Ascending aorta (tissue), 2 donors: ENCODE measurements at regions not wholly inside any gene's neighbourhood (a gene's known extent, or its start where the extent isn't known, plus 50 kb on each side); places are given as distances from the start of the nearest gene placed in this dataset.

Experiments
- DNase-seq, 2 donors: peaks; one replicate each; pipeline ENCODE4 v3.0.0-alpha.2; 2019; ENCODE audit warnings: low spot score in 2 of 2
- H3K27ac ChIP-seq, 2 donors: fragments of 200-600 bp; sonication (generic); one replicate each; pipeline ENCODE4 v1.5.1; 2016 to 2017; ENCODE audit warnings: mild to moderate bottlenecking in 1 of 2
- H3K27me3 ChIP-seq: fragments of 200-600 bp; sonication (generic); one replicate; pipeline ENCODE4 v1.5.1; 2017
- H3K36me3 ChIP-seq, 2 donors: fragments of 200-600 bp; sonication (generic); one replicate each; pipeline ENCODE4 v1.5.1; 2016
- H3K4me1 ChIP-seq, 2 donors: fragments of 200-600 bp; sonication (generic); one replicate each; pipeline ENCODE4 v1.5.1; 2016 to 2017; ENCODE audit warnings: mild to moderate bottlenecking in 1 of 2
- H3K4me3 ChIP-seq, 2 donors: fragments of 200-600 bp; sonication (generic); one replicate each; pipeline ENCODE4 v1.5.1; 2016 to 2017; ENCODE audit warnings: mild to moderate bottlenecking in 1 of 2
- H3K9me3 ChIP-seq, 2 donors: fragments of 200-600 bp; sonication (generic); one replicate each; pipeline ENCODE4 v1.5.1; 2016
- intact Hi-C: fragments of 100-400 bp; cut with DNase I; formaldehyde crosslinking; loops from one replicate; pipeline ENCODE4 v1.15.1; 2023
- TF ChIP-seq, protein P1 (sequence below), 3 experiments: fragments of 200-600 bp in 2 of 3; fragments of 450-650 bp in 1 of 3; sonication (generic) in 2 of 3; IDR thresholded peaks; one replicate each; pipeline ENCODE4 v1.5.1; 2016 to 2019; ENCODE audit warnings: antibody characterized with exemption in 3 of 3, mild to moderate bottlenecking in 1 of 3, moderate library complexity in 1 of 3

DNA sequence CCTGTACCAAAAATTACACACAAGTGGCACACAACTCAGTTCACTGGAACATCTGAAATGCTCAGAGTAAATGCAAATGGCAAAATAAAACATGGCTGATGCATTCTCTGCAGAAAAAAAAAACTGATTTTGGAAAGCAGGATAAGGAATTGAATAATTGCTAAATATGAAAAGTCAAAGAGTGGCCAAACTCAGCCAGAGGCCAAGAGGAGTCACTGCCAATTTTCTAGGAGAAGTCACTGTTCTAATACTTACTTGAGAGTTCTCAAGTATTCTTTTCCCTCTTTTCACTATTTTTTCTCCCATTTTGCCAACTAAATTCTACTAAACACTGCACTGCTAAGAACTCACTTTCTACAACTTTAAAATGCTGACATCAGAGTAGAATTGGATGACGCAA lies 1018.6 kb downstream of the TUSC7 start:
- intact Hi-C loops, result no loop called here
- Histone ChIP-seq H3K4me1 (no peaks in the 10 kb centered on the region), H3K9me3 (no peaks in the 10 kb centered on the region), H3K27ac (no peak overlapping the region), H3K4me3 (no peak overlapping the region), H3K36me3 (no peaks in the 10 kb centered on the region), H3K27me3 (no peaks in the 10 kb centered on the region)
- TF ChIP-seq, protein P1, sequence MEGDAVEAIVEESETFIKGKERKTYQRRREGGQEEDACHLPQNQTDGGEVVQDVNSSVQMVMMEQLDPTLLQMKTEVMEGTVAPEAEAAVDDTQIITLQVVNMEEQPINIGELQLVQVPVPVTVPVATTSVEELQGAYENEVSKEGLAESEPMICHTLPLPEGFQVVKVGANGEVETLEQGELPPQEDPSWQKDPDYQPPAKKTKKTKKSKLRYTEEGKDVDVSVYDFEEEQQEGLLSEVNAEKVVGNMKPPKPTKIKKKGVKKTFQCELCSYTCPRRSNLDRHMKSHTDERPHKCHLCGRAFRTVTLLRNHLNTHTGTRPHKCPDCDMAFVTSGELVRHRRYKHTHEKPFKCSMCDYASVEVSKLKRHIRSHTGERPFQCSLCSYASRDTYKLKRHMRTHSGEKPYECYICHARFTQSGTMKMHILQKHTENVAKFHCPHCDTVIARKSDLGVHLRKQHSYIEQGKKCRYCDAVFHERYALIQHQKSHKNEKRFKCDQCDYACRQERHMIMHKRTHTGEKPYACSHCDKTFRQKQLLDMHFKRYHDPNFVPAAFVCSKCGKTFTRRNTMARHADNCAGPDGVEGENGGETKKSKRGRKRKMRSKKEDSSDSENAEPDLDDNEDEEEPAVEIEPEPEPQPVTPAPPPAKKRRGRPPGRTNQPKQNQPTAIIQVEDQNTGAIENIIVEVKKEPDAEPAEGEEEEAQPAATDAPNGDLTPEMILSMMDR (IDR thresholded peaks at IDR 0.05), result no peak
- DNase-seq, result no peak

DNA sequence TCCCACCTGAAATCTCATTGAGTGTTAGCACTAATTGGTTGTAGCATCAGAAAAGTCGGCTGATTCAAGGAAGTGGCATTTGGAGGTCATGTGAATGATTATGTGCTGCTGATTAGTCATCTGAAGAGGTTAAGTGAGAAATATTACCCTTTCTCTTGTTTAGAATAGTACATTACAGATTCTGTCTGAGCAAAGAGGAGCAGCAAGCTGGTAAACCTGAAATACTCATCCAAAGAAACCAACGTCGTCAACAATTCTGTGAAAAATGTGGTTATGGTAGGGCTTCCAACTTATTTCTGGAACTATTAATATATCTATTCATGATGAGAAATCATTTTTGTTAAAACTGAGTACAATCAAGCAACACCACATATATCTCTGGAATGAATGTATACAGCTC lies 1024.9 kb downstream of the TUSC7 start:
- TF ChIP-seq, protein P1 (IDR thresholded peaks at IDR 0.05), result no peak
- no peak for DNase-seq
- Histone ChIP-seq H3K36me3 (no peaks in the 10 kb centered on the region), H3K4me3 (no peak overlapping the region), H3K4me1 (no peaks in the 10 kb centered on the region), H3K27ac (no peak overlapping the region), H3K9me3 (no peaks in the 10 kb centered on the region), H3K27me3 (no peaks in the 10 kb centered on the region)
- intact Hi-C loops, result no loop called here

DNA sequence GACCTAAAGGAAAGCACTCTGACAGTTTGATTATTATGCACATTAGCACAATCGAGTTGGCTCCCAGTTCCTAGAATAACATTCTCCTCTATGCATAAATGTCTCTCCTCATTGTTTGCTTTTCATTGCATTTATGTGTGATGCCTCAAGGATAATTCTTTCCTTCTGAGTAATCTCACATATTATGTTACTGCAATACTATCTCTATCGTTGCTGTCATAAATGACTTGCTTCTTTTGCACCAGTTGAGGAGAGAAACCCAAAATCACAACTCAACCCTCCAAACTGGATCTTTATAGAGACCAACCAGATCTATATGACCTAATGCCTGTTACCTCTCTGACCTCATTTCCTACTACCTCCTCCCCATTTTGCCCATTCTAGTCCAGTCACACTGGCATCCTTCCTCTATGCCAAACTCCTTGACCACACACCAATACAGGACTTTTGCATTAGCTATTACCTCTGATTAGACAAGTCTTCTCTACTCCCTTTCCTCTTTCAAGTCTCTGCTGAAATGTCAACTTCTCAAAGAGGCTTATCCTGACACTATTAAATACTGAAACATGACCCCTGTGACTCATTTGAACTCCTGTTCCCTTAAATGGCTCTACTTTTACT lies 1026.0 kb downstream of the TUSC7 start:
- Histone ChIP-seq H3K27ac (no peak overlapping the region), H3K4me1 (no peaks in the 10 kb centered on the region), H3K4me3 (no peak overlapping the region), H3K9me3 (no peaks in the 10 kb centered on the region), H3K27me3 (no peaks in the 10 kb centered on the region), H3K36me3 (no peaks in the 10 kb centered on the region)
- intact Hi-C loops, result no loop called here
- no peak for DNase-seq
- TF ChIP-seq, protein P1 (IDR thresholded peaks at IDR 0.05), result no peak

DNA sequence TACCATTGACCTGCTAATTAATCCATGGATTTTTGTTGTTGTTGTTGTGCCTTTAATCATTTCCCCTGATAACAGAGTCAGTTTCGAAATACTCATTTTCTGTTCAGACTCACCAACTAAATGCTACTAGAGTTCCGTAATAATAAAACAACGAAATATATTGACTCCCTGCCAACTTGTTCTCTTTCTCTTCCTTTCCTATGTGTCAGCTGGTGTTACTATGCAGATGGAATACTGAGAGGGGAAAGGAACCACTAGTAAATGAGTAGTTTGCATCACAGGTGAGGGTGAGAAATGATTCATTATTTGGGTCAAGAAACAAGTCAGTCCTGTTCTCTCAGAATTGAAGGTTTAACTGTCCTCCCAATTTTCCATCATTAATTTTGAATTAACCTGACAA lies 1027.3 kb downstream of the TUSC7 start:
- H3K36me3 ChIP-seq, result no peaks in the 10 kb centered on the region
- no peak overlapping the region for H3K27ac ChIP-seq
- no peaks in the 10 kb centered on the region for H3K27me3 ChIP-seq
- no peak overlapping the region for H3K4me3 ChIP-seq
- no peaks in the 10 kb centered on the region for H3K4me1 ChIP-seq
- no peaks in the 10 kb centered on the region for H3K9me3 ChIP-seq
- DNase-seq, result no peak
- intact Hi-C loops, result no loop called here
- TF ChIP-seq, protein P1 (IDR thresholded peaks at IDR 0.05), result no peak

DNA sequence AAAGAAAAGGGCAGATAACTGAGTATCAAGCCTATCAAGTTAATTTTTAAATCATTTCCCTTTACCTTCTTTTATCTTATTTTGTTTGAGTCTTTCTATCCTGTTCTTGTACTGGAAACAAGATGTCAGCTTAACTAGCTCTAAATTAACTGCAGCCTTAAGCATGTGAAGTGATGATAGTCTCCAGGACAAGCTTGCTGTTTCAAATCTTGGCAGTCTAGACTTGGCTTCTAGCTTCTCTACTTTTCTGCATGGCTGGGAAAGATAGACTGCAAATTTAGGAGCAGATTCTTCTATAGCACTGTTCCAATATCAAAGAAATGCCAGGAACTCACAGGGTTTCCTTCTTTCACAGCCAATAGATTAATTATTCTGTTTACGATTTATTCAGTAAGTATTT lies 1034.4 kb downstream of the TUSC7 start:
- intact Hi-C loops, result no loop called here
- H3K4me3 ChIP-seq, result no peak overlapping the region
- DNase-seq, result no peak
- no peak overlapping the region for H3K27ac ChIP-seq
- H3K27me3 ChIP-seq, result no peaks in the 10 kb centered on the region
- H3K4me1 ChIP-seq, result no peaks in the 10 kb centered on the region
- TF ChIP-seq, protein P1 (IDR thresholded peaks at IDR 0.05), result no peak
- no peaks in the 10 kb centered on the region for H3K36me3 ChIP-seq
- H3K9me3 ChIP-seq, result no peaks in the 10 kb centered on the region

DNA sequence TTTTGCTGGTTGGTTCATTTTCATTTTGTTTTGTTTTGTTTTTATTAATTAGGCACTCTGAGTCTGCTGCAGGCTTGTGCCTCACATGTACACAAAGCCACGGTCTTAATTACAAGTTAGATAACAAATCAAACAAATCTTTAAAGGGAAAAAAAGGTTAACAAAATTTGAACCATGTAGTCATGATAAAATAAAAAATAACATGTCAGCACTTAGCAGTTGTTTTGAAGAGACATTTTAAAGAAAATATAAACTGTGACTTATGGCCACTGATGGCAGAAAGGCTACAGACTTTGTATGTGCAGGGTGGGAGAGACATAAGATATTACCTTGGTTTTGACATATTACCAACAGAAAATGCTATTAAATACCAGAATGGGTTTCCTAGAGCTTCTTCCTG lies 1035.4 kb downstream of the TUSC7 start:
- intact Hi-C loops, result no loop called here
- no peaks in the 10 kb centered on the region for H3K4me1 ChIP-seq
- H3K4me3 ChIP-seq, result no peak overlapping the region
- no peaks in the 10 kb centered on the region for H3K27me3 ChIP-seq
- no peak for DNase-seq
- H3K9me3 ChIP-seq, result no peaks in the 10 kb centered on the region
- TF ChIP-seq, protein P1 (IDR thresholded peaks at IDR 0.05), result no peak
- H3K36me3 ChIP-seq, result no peaks in the 10 kb centered on the region
- no peak overlapping the region for H3K27ac ChIP-seq
